Right lobe of liver (tissue), 4 donors: ENCODE measurements at regions not wholly inside any gene's neighbourhood (a gene's known extent, or its start where the extent isn't known, plus 50 kb on each side); places are given as distances from the start of the nearest gene placed in this dataset.

Source experiments
- CTCF ChIP-seq, 4 donors: fragments of 200-600 bp in 3 of 4; fragments of 450-650 bp in 1 of 4; IDR thresholded peaks; one replicate each; pipeline versions ENCODE4 v1.5.1 to v1.8.0; 2016 to 2022; ENCODE audit warnings: antibody characterized with exemption in 4 of 4, mild to moderate bottlenecking in 2 of 4
- POLR2A ChIP-seq: fragments of 450-650 bp; IDR thresholded peaks from one replicate; pipeline ENCODE4 v1.6.1; 2017; ENCODE audit warnings: antibody characterized with exemption, mild to moderate bottlenecking
- donor health status: DM: no; HTN: no; CAD: no.
- donor health status: DM: no; HTN: no; CAD: no.
- donor health status: DM: no; HTN: yes; CAD: no.

DNA sequence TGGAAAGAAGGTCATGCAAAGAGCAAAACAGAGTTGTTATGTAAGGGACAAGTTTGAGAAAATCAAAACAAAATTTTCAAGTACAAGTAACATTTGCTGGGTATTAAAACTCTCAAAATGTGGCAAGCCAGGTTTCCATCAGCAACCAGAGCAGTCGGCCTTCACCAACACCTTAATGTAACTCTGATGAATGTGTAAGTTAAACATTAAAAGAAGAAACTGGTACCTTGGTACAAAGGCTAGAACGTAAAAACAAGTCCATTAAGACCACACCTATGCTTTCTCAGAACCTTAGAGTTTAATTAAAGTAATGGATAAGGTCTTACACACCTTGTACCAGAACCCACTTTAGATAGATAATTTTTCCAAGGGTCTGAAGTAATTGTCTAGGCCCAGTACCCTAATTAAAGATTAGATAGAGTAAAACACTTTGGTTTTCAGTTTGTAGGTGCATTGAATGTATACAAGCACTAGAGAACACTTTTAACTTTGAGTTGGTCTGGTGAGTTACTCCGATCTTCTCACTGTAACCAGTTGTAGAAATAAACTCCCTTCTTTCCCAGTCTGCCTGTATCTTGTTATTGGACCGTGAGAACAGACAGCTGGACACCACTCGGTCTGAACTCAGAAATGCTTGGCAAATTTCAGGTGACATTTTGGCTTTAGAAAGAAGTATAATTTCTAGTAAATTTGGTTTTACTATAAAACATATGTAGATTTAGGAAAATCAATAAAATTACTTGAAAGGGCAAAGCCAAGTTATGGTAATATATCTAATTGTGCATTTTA, 319.4 kb downstream of the HTR1B start:
- TF ChIP-seq CTCF (IDR thresholded peaks at IDR 0.05) = no peak
- no peak for TF ChIP-seq POLR2A
